Effector memory CD4-positive, alpha-beta T cell (primary cell): ENCODE measurements at regions not wholly inside any gene's neighbourhood (a gene's known extent, or its start where the extent isn't known, plus 50 kb on each side); places are given as distances from the start of the nearest gene placed in this dataset.
"Not testable (repeated sequence)": the region's sequence is repeated elsewhere in the genome, so short reads cannot be mapped to it uniquely, and the experiment has no call there.

ENCODE experiments used
- DNase-seq, 3 donors: peaks; one replicate each; pipeline ENCODE4 v3.0.0-alpha.2; 2020
- H3K27ac ChIP-seq: 2 replicates; pipeline ENCODE4 v1.7.0; 2013; ENCODE audit warnings: mild to moderate bottlenecking, low read length, moderate library complexity; ENCODE audit not compliant: insufficient read depth, poor library complexity, severe bottlenecking
- H3K27me3 ChIP-seq: replicated peaks from 2 replicates; pipeline ENCODE4 v1.7.0; 2013; ENCODE audit warnings: mild to moderate bottlenecking, low read length; ENCODE audit not compliant: insufficient read depth, control insufficient read depth, poor library complexity, severe bottlenecking
- H3K36me3 ChIP-seq: 2 replicates; pipeline ENCODE4 v1.7.0; 2013; ENCODE audit warnings: mild to moderate bottlenecking, low read length, moderate library complexity; ENCODE audit not compliant: control insufficient read depth, insufficient read depth
- H3K4me1 ChIP-seq: 2 replicates; pipeline ENCODE4 v1.7.0; 2013; ENCODE audit warnings: low read length, mild to moderate bottlenecking; ENCODE audit not compliant: control insufficient read depth, insufficient read depth, poor library complexity, severe bottlenecking
- H3K4me3 ChIP-seq: 2 replicates; pipeline ENCODE4 v1.7.0; 2013; ENCODE audit warnings: low read length, low read depth, mild to moderate bottlenecking; ENCODE audit not compliant: insufficient read depth, poor library complexity, severe bottlenecking
- H3K9me3 ChIP-seq: 2 replicates; pipeline ENCODE4 v1.7.0; 2013; ENCODE audit warnings: mild to moderate bottlenecking, low read length, moderate library complexity; ENCODE audit not compliant: control insufficient read depth

DNA sequence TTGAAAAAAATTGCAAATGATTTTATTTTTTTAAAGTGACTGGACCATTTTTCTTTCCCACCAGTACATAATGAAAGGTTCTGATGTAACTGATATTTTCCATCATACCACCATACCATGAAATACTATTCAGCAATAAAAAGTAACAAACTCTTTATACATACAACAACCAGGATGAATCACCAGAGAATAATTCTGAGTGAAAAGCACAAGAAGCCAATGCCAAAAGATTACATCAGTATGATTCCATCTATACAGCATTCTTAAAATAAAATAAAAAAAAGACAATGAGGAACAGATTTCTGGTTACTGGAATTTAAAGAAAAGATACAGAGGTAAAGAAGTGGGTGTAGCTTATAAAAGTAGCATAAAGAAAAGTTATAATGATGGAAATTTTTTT is 423.7 kb upstream of the ST8SIA4 start:
- Histone ChIP-seq H3K27me3 (no peaks in the 10 kb centered on the region), H3K27ac (no peak overlapping the region), H3K4me3 (no peak overlapping the region), H3K36me3 (no peaks in the 10 kb centered on the region), H3K4me1 (no peaks in the 10 kb centered on the region), H3K9me3 (no peaks in the 10 kb centered on the region)
- no peak for DNase-seq

DNA sequence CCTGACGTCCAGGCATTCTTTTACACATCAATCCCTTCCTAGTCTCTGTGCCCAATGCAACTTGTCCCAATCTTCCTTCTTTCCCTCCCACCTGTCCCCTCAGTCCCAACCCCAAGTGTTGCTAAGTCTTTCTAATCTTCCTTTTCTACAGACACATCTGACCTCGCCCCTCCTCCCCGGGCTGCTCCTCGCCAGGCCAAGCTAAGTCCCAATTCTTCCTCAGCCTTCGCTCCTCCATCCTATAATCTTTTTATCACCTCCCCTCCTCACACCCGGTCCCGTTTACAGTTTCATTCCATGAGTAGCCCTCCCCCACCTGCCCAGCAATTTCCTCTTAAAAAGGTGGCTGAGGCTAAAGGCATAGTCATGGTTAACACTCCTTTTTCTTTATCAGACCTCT is 413.3 kb upstream of the ST8SIA4 start:
- H3K36me3 ChIP-seq, DNase-seq, H3K4me1 ChIP-seq, H3K27ac ChIP-seq, H3K27me3 ChIP-seq, H3K9me3 ChIP-seq, H3K4me3 ChIP-seq: not testable (repeated sequence)

DNA sequence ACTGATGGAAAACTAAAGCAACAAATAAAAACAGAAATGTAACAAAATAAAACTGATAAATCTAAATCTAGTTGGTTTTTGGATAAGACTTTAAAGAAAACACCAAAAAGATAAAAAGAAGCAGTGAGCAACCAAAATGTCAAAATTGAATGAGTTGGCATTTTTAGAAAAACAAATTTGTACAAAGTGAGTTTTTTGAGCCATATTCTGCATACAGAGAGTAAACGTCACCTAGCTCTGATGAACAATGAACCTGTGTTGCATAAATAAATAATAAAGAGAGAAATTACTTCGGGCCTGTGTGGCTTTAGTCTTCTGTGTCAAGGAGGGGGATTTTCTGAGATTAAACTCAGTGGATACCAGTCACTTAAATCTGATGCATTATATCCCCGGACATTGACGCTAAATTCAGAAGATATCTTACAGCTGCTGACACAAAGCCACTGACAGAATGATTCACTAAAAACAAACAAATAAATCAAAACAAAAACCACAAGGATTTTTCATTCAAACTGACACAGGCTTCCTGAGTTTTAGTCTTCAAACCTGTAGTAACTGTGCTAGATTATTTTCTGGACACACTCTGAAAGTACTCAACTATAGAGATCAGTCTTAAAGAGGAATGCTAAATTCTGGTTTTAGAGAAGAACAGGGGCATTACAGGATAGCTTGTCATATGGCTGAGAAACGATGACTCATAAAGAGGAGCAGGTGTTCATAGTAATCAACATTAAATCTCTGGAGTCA is 403.5 kb upstream of the ST8SIA4 start:
- H3K4me3 ChIP-seq = no peak overlapping the region
- no peaks in the 10 kb centered on the region for H3K27me3 ChIP-seq
- no peak overlapping the region for H3K27ac ChIP-seq
- H3K36me3 ChIP-seq = no peaks in the 10 kb centered on the region
- no peaks in the 10 kb centered on the region for H3K4me1 ChIP-seq
- DNase-seq = no peak
- no peaks in the 10 kb centered on the region for H3K9me3 ChIP-seq

DNA sequence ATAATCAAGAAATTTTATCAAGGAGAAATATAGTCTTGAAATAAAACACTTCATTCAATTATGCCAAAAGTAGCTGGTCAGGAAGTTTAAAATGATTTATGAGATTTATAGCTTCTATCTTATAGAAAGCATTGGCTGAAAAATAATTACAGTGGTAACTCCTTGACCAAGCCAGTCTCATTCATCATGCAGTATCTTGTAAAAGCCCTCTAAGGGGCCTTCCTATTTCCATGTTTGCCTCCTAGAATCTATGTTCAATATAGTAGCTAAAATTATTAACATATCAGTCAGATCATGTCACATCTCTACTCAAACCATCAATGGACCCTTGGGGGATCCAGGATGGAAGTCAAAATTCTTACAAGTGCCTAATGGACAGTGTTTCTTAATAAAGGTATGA is 393.4 kb upstream of the ST8SIA4 start:
- Histone ChIP-seq H3K4me1 (no peaks in the 10 kb centered on the region), H3K27ac (no peak overlapping the region), H3K36me3 (no peaks in the 10 kb centered on the region), H3K27me3 (no peaks in the 10 kb centered on the region), H3K4me3 (no peak overlapping the region), H3K9me3 (no peaks in the 10 kb centered on the region)
- no peak for DNase-seq

DNA sequence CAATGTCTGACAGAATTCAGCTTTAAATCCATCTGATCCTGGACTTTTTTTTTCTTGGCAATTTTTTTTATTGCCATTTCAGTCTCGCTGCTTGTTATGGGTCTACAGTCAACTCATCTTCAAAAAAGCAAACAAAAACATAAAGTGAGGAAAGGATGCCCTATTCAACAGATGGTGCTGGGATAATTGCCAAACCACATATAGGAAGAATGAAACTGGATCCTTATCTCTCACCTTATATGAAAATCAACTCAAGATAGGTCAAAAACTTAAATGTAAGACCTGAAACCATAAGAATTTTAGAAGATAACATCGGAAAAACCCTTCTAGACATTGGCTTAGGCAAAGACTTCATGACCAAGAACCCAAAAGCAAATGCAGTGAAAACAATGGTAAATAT is 389.1 kb upstream of the ST8SIA4 start:
- Histone ChIP-seq H3K4me3 (no peak overlapping the region), H3K27me3 (no peaks in the 10 kb centered on the region), H3K4me1 (no peaks in the 10 kb centered on the region), H3K9me3 (no peaks in the 10 kb centered on the region), H3K36me3 (no peaks in the 10 kb centered on the region), H3K27ac (no peak overlapping the region)
- DNase-seq = no peak

DNA sequence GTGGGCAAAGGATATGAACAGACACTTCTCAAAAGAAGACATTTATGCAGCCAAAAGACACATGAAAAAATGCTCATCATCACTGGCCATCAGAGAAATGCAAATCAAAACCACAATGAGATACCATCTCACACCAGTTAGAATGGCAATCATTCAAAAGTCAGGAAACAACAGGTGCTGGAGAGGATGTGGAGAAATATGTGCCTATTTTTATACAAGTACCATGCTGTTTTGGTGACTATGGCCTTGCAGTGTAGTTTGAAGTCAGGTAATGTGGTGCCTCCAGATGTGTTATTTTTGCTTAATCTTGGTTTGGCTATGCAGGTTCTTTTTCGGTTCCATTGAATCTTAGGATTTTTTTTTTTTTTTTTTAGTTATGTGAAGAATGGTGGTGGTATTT is 387.7 kb upstream of the ST8SIA4 start:
- H3K4me3 ChIP-seq, H3K4me1 ChIP-seq, DNase-seq, H3K36me3 ChIP-seq, H3K27ac ChIP-seq, H3K9me3 ChIP-seq, H3K27me3 ChIP-seq: not testable (repeated sequence)

DNA sequence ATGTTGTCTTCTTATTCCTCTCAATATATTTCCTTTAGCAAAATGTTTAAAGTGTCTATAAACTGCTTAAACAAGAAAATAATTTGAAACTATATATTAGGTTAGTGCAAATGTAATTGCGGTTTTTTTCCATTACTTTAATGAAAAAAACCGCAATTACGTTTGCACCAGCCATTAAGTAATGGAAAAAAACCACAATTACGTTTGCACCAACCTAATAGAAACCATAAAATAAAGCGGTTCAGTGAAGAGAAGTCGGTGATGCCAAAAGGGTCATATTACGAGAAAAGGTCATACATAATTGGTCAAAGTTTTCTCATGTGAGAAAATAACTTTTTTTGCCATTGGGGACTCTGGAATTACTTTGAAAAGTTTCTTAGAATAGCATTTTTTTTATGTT is 385.6 kb upstream of the ST8SIA4 start:
- Histone ChIP-seq H3K9me3 (no peaks in the 10 kb centered on the region), H3K4me1 (no peaks in the 10 kb centered on the region), H3K27me3 (no peaks in the 10 kb centered on the region), H3K36me3 (no peaks in the 10 kb centered on the region), H3K4me3 (no peak overlapping the region), H3K27ac (no peak overlapping the region)
- DNase-seq = no peak

DNA sequence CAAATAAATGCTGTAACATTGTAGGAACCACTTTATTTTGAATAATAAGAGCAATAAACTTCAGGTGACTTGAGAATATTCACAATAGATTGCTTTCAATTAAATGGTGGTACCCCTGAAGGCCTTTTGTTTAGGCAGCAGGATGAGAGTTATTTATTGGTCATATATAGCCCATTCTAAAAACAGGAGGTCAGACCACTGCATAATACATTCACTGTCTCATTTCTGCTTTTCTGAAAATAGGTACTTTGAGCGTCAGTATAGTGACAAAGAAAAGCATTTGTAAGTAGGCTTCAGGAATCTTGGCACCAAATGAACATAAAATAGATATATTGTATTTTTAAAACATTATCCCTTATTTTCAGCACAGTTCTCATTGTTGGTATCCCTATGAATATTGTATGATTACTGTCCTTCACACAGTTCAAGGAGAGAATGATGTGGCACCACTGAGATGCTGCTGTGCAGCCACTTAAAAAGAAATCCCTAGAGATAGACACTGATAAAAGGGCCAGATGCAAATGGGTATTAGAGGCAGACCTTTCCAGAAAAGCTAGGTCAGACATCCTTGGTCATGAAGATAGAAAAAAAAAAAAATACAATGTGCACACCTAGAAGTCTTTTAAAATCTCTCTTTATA is 381.8 kb upstream of the ST8SIA4 start:
- no peak for DNase-seq
- Histone ChIP-seq H3K4me1 (no peaks in the 10 kb centered on the region), H3K36me3 (no peaks in the 10 kb centered on the region), H3K27me3 (no peaks in the 10 kb centered on the region), H3K4me3 (no peak overlapping the region), H3K27ac (no peak overlapping the region), H3K9me3 (no peaks in the 10 kb centered on the region)

DNA sequence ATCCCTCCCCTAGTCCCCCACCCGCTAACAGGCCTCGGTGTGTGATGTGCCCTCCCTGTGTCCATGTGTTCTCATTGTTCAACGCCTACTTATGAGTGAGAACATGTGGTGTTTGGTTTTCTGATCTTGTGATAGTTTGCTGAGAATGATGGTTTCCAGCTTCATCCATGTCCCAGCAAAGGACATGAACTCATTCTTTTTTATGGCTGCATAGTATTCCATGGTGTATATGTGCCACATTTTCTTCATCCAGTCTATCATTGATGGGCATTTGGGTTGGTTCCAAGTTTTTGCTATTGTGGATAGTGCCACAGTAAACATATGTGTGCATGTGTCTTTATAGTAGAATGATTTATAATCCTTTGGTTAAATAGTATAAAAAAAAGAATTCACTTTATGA is 380.9 kb upstream of the ST8SIA4 start:
- not testable (repeated sequence) for H3K9me3 ChIP-seq, H3K27me3 ChIP-seq, H3K4me1 ChIP-seq, H3K27ac ChIP-seq, H3K4me3 ChIP-seq, DNase-seq, H3K36me3 ChIP-seq

DNA sequence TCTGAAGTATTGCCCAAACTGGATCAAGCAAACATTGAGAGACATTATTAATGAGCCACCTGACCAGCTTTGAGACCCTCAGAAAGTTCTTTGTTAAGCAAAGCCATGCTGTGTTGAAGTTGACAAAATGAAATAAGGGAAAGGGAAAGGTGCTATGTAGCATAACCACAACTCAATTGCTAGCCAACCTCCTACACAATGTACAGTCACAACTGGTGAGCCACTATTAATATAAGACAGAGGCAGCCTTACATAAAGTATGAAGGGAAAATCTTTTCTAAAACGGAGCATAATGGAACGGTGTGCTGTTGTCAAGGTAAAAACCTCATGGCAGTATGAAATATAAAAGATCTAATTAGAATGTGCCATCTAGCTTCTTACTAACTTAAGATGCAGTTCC is 375.8 kb upstream of the ST8SIA4 start:
- DNase-seq = no peak
- Histone ChIP-seq H3K4me1 (no peaks in the 10 kb centered on the region), H3K9me3 (no peaks in the 10 kb centered on the region), H3K4me3 (no peak overlapping the region), H3K27me3 (no peaks in the 10 kb centered on the region), H3K36me3 (no peaks in the 10 kb centered on the region), H3K27ac (no peak overlapping the region)
